HCT116 (cell line): ENCODE measurements at regions not wholly inside any gene's neighbourhood (a gene's known extent, or its start where the extent isn't known, plus 50 kb on each side); places are given as distances from the start of the nearest gene placed in this dataset.

Experiments
- ATAC-seq: fragments of 200-7000 bp; cut with Tn5 transposase; 2 replicates; pipeline ENCODE4 v1.9.1; 2020; ENCODE audit warnings: mild to moderate bottlenecking, moderate library complexity
- BruUV-seq: library from RNA; stranded (reverse); fragments of 400-500 nt; replicated peaks from 2 replicates; lab custom pipeline; 2021; lab: Mats Ljungman, UMichigan
- CTCF ChIA-PET: fragments of 300-600 bp; sonication (Branson Sonifier 250); formaldehyde crosslinking; loops from one replicate; lab custom pipeline; 2021; ENCODE audit warnings: antibody characterized with exemption; lab: Charles Lee
- POLR2A ChIA-PET: fragments of 300-600, 350-600 bp; sonication (Branson Sonifier 250); formaldehyde crosslinking; loops from one replicate; lab custom pipeline; 2021; ENCODE audit warnings: antibody characterized with exemption; lab: Charles Lee
- RAD21 ChIA-PET, 2 experiments: fragments of 300-600 bp; sonication (Branson Sonifier 250); formaldehyde crosslinking; loops; one replicate each; lab custom pipeline; 2023; ENCODE audit warnings: low total read pairs in 2 of 2; ENCODE audit not compliant: uncharacterized antibody in 2 of 2, unreplicated experiment in 2 of 2, low non-redundant PET in 1 of 2; lab: Charles Lee
- DNase-seq: peaks from one replicate; pipeline ENCODE4 v3.0.0-alpha.2; 2010; ENCODE audit warnings: low read depth, low spot score
- H2AFZ ChIP-seq: fragments of 200-600 bp; shearing (Covaris generic), sonication (generic); 2 replicates; pipeline ENCODE4 v1.6.1; 2017; ENCODE audit warnings: low read depth, mixed run types, mixed read lengths, antibody characterized with exemption, low read length; ENCODE audit not compliant: poor library complexity, severe bottlenecking
- H3K27ac ChIP-seq: 2 replicates; pipeline ENCODE4 v1.5.1; 2012; ENCODE audit warnings: low read depth, low read length
- H3K27me3 ChIP-seq: fragments of 200-600 bp; sonication (generic); 2 replicates; pipeline ENCODE4 v1.6.1; 2016; ENCODE audit warnings: mixed run types, low read length, mixed read lengths; ENCODE audit not compliant: insufficient read depth
- H3K36me3 ChIP-seq, 2 experiments: fragments of 200-500 bp in 1 of 2; fragments of 200-600 bp in 1 of 2; sonication (Bioruptor generic) in 1 of 2; sonication (generic) in 1 of 2; 2 replicates each; pipeline versions ENCODE4 v1.5.1 to v1.6.1; 2014 to 2016; ENCODE audit warnings: low read length in 2 of 2, inconsistent platforms in 1 of 2, mixed read lengths in 1 of 2, mixed run types in 1 of 2; ENCODE audit not compliant: insufficient read depth in 2 of 2, control insufficient read depth in 1 of 2
- H3K4me1 ChIP-seq, 2 experiments: fragments of 200-600 bp in 1 of 2; sonication (generic) in 1 of 2; 2 replicates each; pipeline versions ENCODE4 v1.5.1 to v1.6.1; 2012 to 2017; ENCODE audit warnings: low read length in 2 of 2, inconsistent platforms in 1 of 2, mild to moderate bottlenecking in 1 of 2, mixed read lengths in 1 of 2, mixed run types in 1 of 2, moderate library complexity in 1 of 2; ENCODE audit not compliant: insufficient read depth in 2 of 2, control insufficient read depth in 1 of 2
- H3K4me2 ChIP-seq: fragments of 200-600 bp; sonication (generic); 2 replicates; pipeline ENCODE4 v1.6.1; 2017; ENCODE audit warnings: mixed run types, low read length, mixed read lengths
- H3K4me3 ChIP-seq, 2 experiments: fragments of 200-600 bp in 1 of 2; sonication (generic) in 1 of 2; replicated peaks in 1 of 2; 2 replicates each; pipeline ENCODE4 v1.5.1; 2011 to 2016; ENCODE audit warnings: low read length in 2 of 2, control low read depth in 1 of 2, low read depth in 1 of 2, mild to moderate bottlenecking in 1 of 2, mixed read lengths in 1 of 2, mixed run types in 1 of 2
- H3K79me2 ChIP-seq: fragments of 200-600 bp; sonication (generic); 2 replicates; pipeline ENCODE4 v1.6.1; 2017; ENCODE audit warnings: mild to moderate bottlenecking, mixed run types, low read length, moderate library complexity, mixed read lengths; ENCODE audit not compliant: insufficient read depth
- H3K9ac ChIP-seq: fragments of 200-600 bp; sonication (generic); 2 replicates; pipeline ENCODE4 v1.6.1; 2016; ENCODE audit warnings: low read length, mixed read lengths
- H3K9me2 ChIP-seq: fragments of 200-600 bp; sonication (generic), shearing (Covaris generic); 2 replicates; pipeline ENCODE4 v1.6.1; 2017; ENCODE audit warnings: mixed run types, mild to moderate bottlenecking, moderate library complexity; ENCODE audit not compliant: insufficient read depth
- H3K9me3 ChIP-seq, 2 experiments: fragments of 200-500 bp in 1 of 2; fragments of 200-600 bp in 1 of 2; sonication (Bioruptor generic) in 1 of 2; sonication (generic) in 1 of 2; 2 replicates each; pipeline ENCODE4 v1.6.1; 2014 to 2017; ENCODE audit warnings: low read length in 2 of 2, mixed read lengths in 2 of 2, inconsistent platforms in 1 of 2, low read depth in 1 of 2, mild to moderate bottlenecking in 1 of 2, mixed run types in 1 of 2, moderate library complexity in 1 of 2; ENCODE audit not compliant: control insufficient read depth in 1 of 2, insufficient read depth in 1 of 2
- H4K20me1 ChIP-seq: fragments of 200-600 bp; sonication (generic), shearing (Covaris generic); 2 replicates; pipeline ENCODE4 v1.6.1; 2017; ENCODE audit warnings: mixed run types, mild to moderate bottlenecking, moderate library complexity; ENCODE audit not compliant: insufficient read depth
- CEBPB ChIP-seq: IDR thresholded peaks from 2 replicates; pipeline ENCODE4 v1.6.1; 2012; ENCODE audit warnings: low read depth
- CTCF ChIP-seq, 3 experiments: fragments of 200-600 bp in 1 of 3; sonication (generic) in 1 of 3; IDR thresholded peaks in 2 of 3; conservative IDR thresholded peaks in 1 of 3; 2 replicates each; pipeline ENCODE4 v1.5.1; 2012 to 2017; ENCODE audit warnings: low read depth in 2 of 3, low read length in 2 of 3, antibody characterized with exemption in 1 of 3, borderline replicate concordance in 1 of 3, control low read depth in 1 of 3, mild to moderate bottlenecking in 1 of 3, mixed read lengths in 1 of 3, mixed run types in 1 of 3, moderate library complexity in 1 of 3; ENCODE audit not compliant: insufficient read depth in 1 of 3
- EGR1 ChIP-seq: IDR thresholded peaks from 2 replicates; pipeline ENCODE4 v1.6.1; 2012; ENCODE audit warnings: low read depth
- EZH2 ChIP-seq: fragments of 200-600 bp; sonication (generic); IDR thresholded peaks from 2 replicates; pipeline ENCODE4 v1.6.1; 2017; ENCODE audit warnings: antibody characterized with exemption, mixed run types
- EZH2phosphoT487 ChIP-seq: fragments of 200-600 bp; IDR thresholded peaks from 2 replicates; pipeline ENCODE4 v1.6.1; 2018; ENCODE audit warnings: antibody characterized with exemption, borderline replicate concordance
- FOSL1 ChIP-seq: IDR thresholded peaks from 2 replicates; pipeline ENCODE4 v1.6.1; 2012; ENCODE audit warnings: low read depth
- POLR2AphosphoS5 ChIP-seq: IDR thresholded peaks from 2 replicates; pipeline ENCODE4 v1.6.1; 2011; ENCODE audit warnings: mild to moderate bottlenecking, low read depth, low read length, moderate library complexity
- SP1 ChIP-seq: IDR thresholded peaks from 2 replicates; pipeline ENCODE4 v1.6.1; 2012; ENCODE audit warnings: low read depth
- SRF ChIP-seq: IDR thresholded peaks from 2 replicates; pipeline ENCODE4 v1.6.1; 2012; ENCODE audit warnings: low read depth
- TCF7L2 ChIP-seq: IDR thresholded peaks from 2 replicates; pipeline ENCODE4 v1.7.0; 2011; ENCODE audit warnings: borderline replicate concordance, inconsistent platforms; ENCODE audit not compliant: insufficient read depth, insufficient read length; ENCODE audit errors: extremely low read depth
- ZFX ChIP-seq: fragments of 450-650 bp; IDR thresholded peaks from 2 replicates; pipeline ENCODE4 v1.6.1; 2017
- intact Hi-C: fragments of 100-400 bp; cut with micrococcal nuclease; formaldehyde crosslinking; loops from 2 replicates; pipeline ENCODE4 v1.10.0; 2022

DNA sequence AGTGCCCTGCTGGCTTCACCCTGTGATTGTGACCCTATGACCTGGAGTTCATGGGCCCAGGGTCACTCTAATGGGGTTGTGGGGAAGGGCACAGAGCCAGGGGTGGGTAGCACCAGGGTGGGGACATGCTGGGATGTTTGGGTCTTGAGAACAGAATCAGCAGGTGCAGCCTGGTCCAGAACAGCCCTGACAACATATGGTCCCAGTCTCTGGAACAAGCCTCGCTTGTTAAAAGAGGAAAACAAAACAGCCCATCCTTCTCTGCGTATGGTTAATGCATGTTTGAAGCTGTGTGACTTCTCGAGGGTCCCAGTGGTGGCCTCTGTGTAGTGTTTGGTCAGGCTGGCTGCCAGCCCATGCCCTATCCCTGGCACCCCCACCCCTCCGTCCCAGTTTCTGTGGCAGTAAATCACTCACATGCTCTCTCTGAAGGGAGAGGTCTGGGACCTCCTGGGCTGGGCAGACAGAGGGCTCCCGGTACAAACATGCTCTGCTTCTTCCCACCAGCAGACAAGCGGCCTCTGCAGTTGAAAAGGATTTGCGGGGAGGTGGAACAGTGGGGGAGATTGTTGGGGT lies 79.4 kb downstream of the FAM241B start:
- no peaks in the 10 kb centered on the region; a peak in 1 of 4 replicates for H3K9me3 ChIP-seq
- RAD21 ChIA-PET, result no interaction called here
- H3K79me2 ChIP-seq, result no peaks in the 10 kb centered on the region
- H3K4me1 ChIP-seq, result 0 out of 4 replicates have a peak, but pooled peaks cover 0 to under 1% of the 10 kb centered on the region in 2 experiments
- intact Hi-C loops, result no loop called here
- H3K9me2 ChIP-seq, result no peaks in the 10 kb centered on the region
- DNase-seq, result no peak
- TF ChIP-seq POLR2AphosphoS5 (no peak), TCF7L2 (no peak), EGR1 (no peak), FOSL1 (no peak), SRF (no peak), EZH2 (no peak), EZH2phosphoT487 (no peak), CTCF (IDR thresholded peaks at IDR 0.05 in 2 of 3, conservative IDR thresholded peaks at IDR 0.05 in 1 of 3; ENCODE audit: borderline replicate concordance in 1 of 3, insufficient read depth in 1 of 3, low read depth in 2 of 3, low read length in 2 of 3) (no peak), SP1 (no peak), ZFX (no peak), CEBPB (no peak)
- TF ChIP-seq, all 23 proteins: peak for 0
- Histone ChIP-seq H3K4me2 (no peak overlapping the region), H4K20me1 (no peaks in the 10 kb centered on the region), H3K4me3 (no peak overlapping the region), H3K36me3 (no peaks in the 10 kb centered on the region), H3K27me3 (no peaks in the 10 kb centered on the region; the same call in 1 of the 2 replicates), H2AFZ (no peak overlapping the region), H3K9ac (no peak overlapping the region), H3K27ac (no peak overlapping the region)
- no peak for ATAC-seq
- BruUV-seq, result no TSS peak
- ChIA-PET CTCF (no interaction called here), POLR2A (no interaction called here)
